ENCODE measurements at regions not wholly inside any gene's neighbourhood (a gene's known extent, or its start where the extent isn't known, plus 50 kb on each side); places are given as distances from the start of the nearest gene placed in this dataset.
A peak's percentile ranks its signal among the peaks of the same experiment; 100 is the strongest.

DNA sequence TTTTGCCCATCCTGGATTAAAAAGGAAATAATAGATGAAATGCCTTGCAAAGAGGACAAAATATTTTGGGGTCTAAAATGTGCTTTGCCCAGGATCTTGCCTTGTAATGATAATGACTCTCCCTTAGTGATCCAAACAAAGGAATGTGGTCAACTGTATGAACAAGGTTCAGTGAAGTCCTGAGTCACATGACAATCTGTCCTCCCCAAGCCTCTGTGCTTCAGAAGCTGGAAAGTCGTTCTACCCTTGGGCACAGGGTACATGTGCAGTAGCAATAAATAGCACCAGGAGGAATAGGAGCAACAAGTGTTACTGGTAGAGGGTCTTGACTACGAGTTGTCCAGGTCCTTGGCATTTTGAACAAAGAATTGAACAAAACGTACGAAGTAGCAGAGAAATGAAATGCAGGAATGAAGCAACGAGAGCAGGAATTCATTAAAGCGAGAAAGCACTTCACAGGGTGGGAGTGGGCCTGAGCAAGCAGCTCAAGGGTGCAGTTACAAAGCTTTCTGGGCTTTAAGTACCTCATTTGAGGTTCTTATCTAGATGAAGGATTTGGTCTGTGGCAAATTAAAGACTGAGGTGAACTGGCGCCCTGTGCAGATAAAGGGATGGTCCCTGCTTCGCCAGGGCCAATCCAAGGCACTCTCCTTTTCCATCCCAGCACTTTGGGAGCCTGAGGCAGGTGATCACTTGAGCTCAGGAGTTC is 65.8 kb downstream of the RESF1 start:
- peak; percentile 85 for ATAC-seq
- H3K79me2 ChIP-seq (ENCODE audit: insufficient read depth, low read length): no peaks in the 10 kb centered on the region
- intact Hi-C loops (cut with micrococcal nuclease; ENCODE audit: unreplicated experiment) (no loop called here), in situ Hi-C loops (cut with HindIII; ENCODE audit: extremely low pct_ligation_motif_present, low pct_unique_long_range_greater_than_20kb) (no loop called here)
- H3K9me3 ChIP-seq (ENCODE audit: low read length): no peaks in the 10 kb centered on the region
- BruUV-seq (replicated peaks): no TSS peak
- CTCF ChIA-PET (ENCODE audit: low intra/inter-chr PET ratio, low total read pairs): no interaction called here
- H3K4me3 ChIP-seq (replicated peaks in 1 of 3; ENCODE audit: insufficient read depth in 1 of 3, low read depth in 2 of 3, low read length in 3 of 3): peak overlapping the region in 1 of 3 experiments; percentile 26; a peak in 1 of 6 replicates
- WGBS (ENCODE audit: low lambda C conversion rate): 33% methylated on average over 8 of the region's 8 CpGs
- POLR2A ChIA-PET: no interaction called here
- no peaks in the 10 kb centered on the region for H4K20me1 ChIP-seq (ENCODE audit: insufficient read depth, low read length)
- no peak overlapping the region for H3K27ac ChIP-seq (ENCODE audit: extremely low read length, insufficient read depth, low read length)
- no peak overlapping the region; the same call in 1 of the 2 replicates for H3K9ac ChIP-seq (ENCODE audit: insufficient read depth, low read depth, low read length)
- H3K4me2 ChIP-seq (ENCODE audit: low read depth, low read length): peak overlapping the region; percentile 62
- peaks cover 10% of the 10 kb centered on the region; the same call in 1 of the 2 replicates for H3K4me1 ChIP-seq (ENCODE audit: insufficient read depth, low read length)
- peak; percentile 44 for FAIRE-seq
- H3K36me3 ChIP-seq (replicated peaks in 1 of 2; ENCODE audit: control insufficient read depth in 1 of 2, insufficient read depth in 2 of 2, low read length in 2 of 2): no peaks in the 10 kb centered on the region
- no peaks in the 10 kb centered on the region; a peak in 1 of 5 replicates for H3K27me3 ChIP-seq (ENCODE audit: control insufficient read depth in 1 of 2, insufficient read depth in 2 of 2, low read length in 2 of 2)
- peak overlapping the region; percentile 16 for H2AFZ ChIP-seq (ENCODE audit: low read length)
- TF ChIP-seq, protein P1, sequence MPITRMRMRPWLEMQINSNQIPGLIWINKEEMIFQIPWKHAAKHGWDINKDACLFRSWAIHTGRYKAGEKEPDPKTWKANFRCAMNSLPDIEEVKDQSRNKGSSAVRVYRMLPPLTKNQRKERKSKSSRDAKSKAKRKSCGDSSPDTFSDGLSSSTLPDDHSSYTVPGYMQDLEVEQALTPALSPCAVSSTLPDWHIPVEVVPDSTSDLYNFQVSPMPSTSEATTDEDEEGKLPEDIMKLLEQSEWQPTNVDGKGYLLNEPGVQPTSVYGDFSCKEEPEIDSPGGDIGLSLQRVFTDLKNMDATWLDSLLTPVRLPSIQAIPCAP (CRISPR knock-in tag; IDR thresholded peaks at IDR 0.05; ENCODE audit: low read depth): no peak
- TF ChIP-seq TEAD3 (CRISPR knock-in tag; optimal IDR thresholded peaks at IDR 0.05; ENCODE audit: borderline replicate concordance): peak; percentile 57
- peak; percentile 16 for DNase-seq (ENCODE audit: low spot score)

DNA sequence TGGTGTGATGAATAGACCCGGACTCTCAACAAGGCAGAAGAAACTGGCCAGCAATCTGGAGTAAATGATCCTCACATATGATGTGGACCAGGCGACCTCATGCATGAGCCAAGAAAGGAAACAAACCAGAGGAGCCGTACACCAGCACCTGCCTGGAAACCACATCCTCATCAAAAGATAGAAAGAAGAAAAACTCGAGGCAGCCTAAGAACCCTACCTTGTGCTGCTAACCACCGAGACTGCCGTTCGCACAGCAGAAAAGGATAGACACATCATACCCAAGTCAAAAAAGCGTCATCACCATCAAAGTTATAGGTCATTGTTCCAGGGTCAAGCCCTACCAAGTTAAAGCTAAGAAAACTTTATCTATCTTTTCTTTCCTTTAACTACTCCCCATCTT is 66.7 kb downstream of the RESF1 start:
- Histone ChIP-seq H3K4me1 (ENCODE audit: insufficient read depth, low read length) (peaks cover 10% of the 10 kb centered on the region; the same call in 1 of the 2 replicates), H3K27me3 (ENCODE audit: control insufficient read depth in 1 of 2, insufficient read depth in 2 of 2, low read length in 2 of 2) (no peaks in the 10 kb centered on the region; a peak in 1 of 5 replicates), H4K20me1 (ENCODE audit: insufficient read depth, low read length) (no peaks in the 10 kb centered on the region), H3K79me2 (ENCODE audit: insufficient read depth, low read length) (no peaks in the 10 kb centered on the region), H3K27ac (ENCODE audit: extremely low read length, insufficient read depth, low read length) (no peak overlapping the region), H2AFZ (ENCODE audit: low read length) (no peak overlapping the region), H3K4me2 (ENCODE audit: low read depth, low read length) (no peak overlapping the region), H3K36me3 (replicated peaks in 1 of 2; ENCODE audit: control insufficient read depth in 1 of 2, insufficient read depth in 2 of 2, low read length in 2 of 2) (no peaks in the 10 kb centered on the region), H3K9me3 (ENCODE audit: low read length) (no peaks in the 10 kb centered on the region), H3K4me3 (replicated peaks in 1 of 3; ENCODE audit: insufficient read depth in 1 of 3, low read depth in 2 of 3, low read length in 3 of 3) (no peak overlapping the region), H3K9ac (ENCODE audit: insufficient read depth, low read depth, low read length) (no peak overlapping the region)
- POLR2A ChIA-PET: interaction anchor here (0.7 kb wide), 1 partner anchor 11 kb away, joined by 3 read pairs; no protein-coding TSS in a partner anchor
- intact Hi-C loops (cut with micrococcal nuclease; ENCODE audit: unreplicated experiment): no loop called here
- no peak for FAIRE-seq
- in situ Hi-C loops (cut with HindIII; ENCODE audit: extremely low pct_ligation_motif_present, low pct_unique_long_range_greater_than_20kb): no loop called here
- no peak for DNase-seq (ENCODE audit: low spot score)
- no peak for ATAC-seq
- CTCF ChIA-PET (ENCODE audit: low intra/inter-chr PET ratio, low total read pairs): no interaction called here
- TF ChIP-seq YEATS4 (CRISPR knock-in tag; IDR thresholded peaks at IDR 0.05; ENCODE audit: borderline replicate concordance) (no peak), MTA1 (CRISPR knock-in tag; IDR thresholded peaks at IDR 0.05; ENCODE audit: borderline replicate concordance) (no peak), BRD4 (CRISPR knock-in tag; IDR thresholded peaks at IDR 0.05) (no peak), SMAD1 (CRISPR knock-in tag; IDR thresholded peaks at IDR 0.05; ENCODE audit: borderline replicate concordance, low read depth) (no peak), SPEN (CRISPR knock-in tag; IDR thresholded peaks at IDR 0.05; ENCODE audit: low read depth) (no peak), NCOA1 (CRISPR knock-in tag; IDR thresholded peaks at IDR 0.05) (no peak), ZBTB38 (CRISPR knock-in tag; IDR thresholded peaks at IDR 0.05) (no peak)
- 70% methylated on average over 8 of the region's 8 CpGs for WGBS (ENCODE audit: low lambda C conversion rate)
- no TSS peak for BruUV-seq (replicated peaks)

Data from HepG2 (cell line).